OCI-LY7 (cell line): ENCODE measurements at regions not wholly inside any gene's neighbourhood (a gene's known extent, or its start where the extent isn't known, plus 50 kb on each side); places are given as distances from the start of the nearest gene placed in this dataset.

Experiments used
- BruUV-seq: library from RNA; stranded (reverse); fragments of 400-500 nt; replicated peaks from 2 replicates; lab custom pipeline; 2021; lab: Mats Ljungman, UMichigan
- CTCF ChIA-PET: fragments of 300-600 bp; sonication (Branson Sonifier 250); formaldehyde crosslinking; loops from one replicate; lab custom pipeline; 2022; ENCODE audit warnings: antibody characterized with exemption; ENCODE audit not compliant: unreplicated experiment; lab: Charles Lee
- POLR2A ChIA-PET: fragments of 300-600 bp; sonication (Branson Sonifier 250); formaldehyde crosslinking; loops from one replicate; lab custom pipeline; 2022; ENCODE audit warnings: antibody characterized with exemption; lab: Charles Lee
- DNase-seq: peaks from one replicate; pipeline ENCODE4 v3.0.0-alpha.2; 2015; ENCODE audit warnings: low spot score
- H2AFZ ChIP-seq: fragments of 200-600 bp; sonication (generic), shearing (Covaris generic); 2 replicates; pipeline ENCODE4 v1.6.1; 2014; ENCODE audit warnings: mild to moderate bottlenecking, antibody characterized with exemption, low read length, moderate library complexity
- H3K27ac ChIP-seq: fragments of 200-600 bp; sonication (generic); 2 replicates; pipeline ENCODE4 v1.5.1; 2014; ENCODE audit warnings: mixed run types, low read depth, mild to moderate bottlenecking, moderate library complexity, low read length, inconsistent platforms; ENCODE audit not compliant: poor library complexity, severe bottlenecking
- H3K36me3 ChIP-seq: fragments of 200-600 bp; sonication (generic); 2 replicates; pipeline ENCODE4 v1.6.1; 2014; ENCODE audit warnings: mild to moderate bottlenecking, antibody characterized with exemption, low read length, moderate library complexity, mixed read lengths; ENCODE audit not compliant: insufficient read depth
- H3K4me1 ChIP-seq: fragments of 200-600 bp; sonication (generic); 2 replicates; pipeline ENCODE4 v1.5.1; 2014; ENCODE audit warnings: mild to moderate bottlenecking, low read length; ENCODE audit not compliant: insufficient read depth, poor library complexity, severe bottlenecking
- H3K4me2 ChIP-seq: fragments of 200-600 bp; sonication (generic); 2 replicates; pipeline ENCODE4 v1.6.1; 2014; ENCODE audit warnings: mild to moderate bottlenecking, low read length
- H3K4me3 ChIP-seq: fragments of 200-600 bp; sonication (generic); 2 replicates; pipeline ENCODE4 v1.5.1; 2014; ENCODE audit warnings: mild to moderate bottlenecking, low read depth, low read length; ENCODE audit not compliant: poor library complexity, severe bottlenecking
- H3K79me2 ChIP-seq: fragments of 200-600 bp; sonication (generic); 2 replicates; pipeline ENCODE4 v1.6.1; 2016; ENCODE audit warnings: low read depth, mild to moderate bottlenecking, low read length, moderate library complexity, mixed read lengths; ENCODE audit not compliant: insufficient read depth
- H3K9me2 ChIP-seq: fragments of 200-600 bp; sonication (generic); 2 replicates; pipeline ENCODE4 v1.6.1; 2016; ENCODE audit warnings: mild to moderate bottlenecking, low read length, mixed read lengths; ENCODE audit not compliant: insufficient read depth
- H3K9me3 ChIP-seq: fragments of 200-600 bp; sonication (generic); 2 replicates; pipeline ENCODE4 v1.6.1; 2014; ENCODE audit warnings: mild to moderate bottlenecking, mixed run types, low read length, mixed read lengths
- H4K20me1 ChIP-seq: fragments of 200-600 bp; sonication (generic); 2 replicates; pipeline ENCODE4 v1.6.1; 2014; ENCODE audit warnings: mild to moderate bottlenecking, antibody characterized with exemption, low read length, moderate library complexity, mixed read lengths; ENCODE audit not compliant: insufficient read depth
- EZH2phosphoT487 ChIP-seq: fragments of 200-600 bp; sonication (generic); IDR thresholded peaks from 2 replicates; pipeline ENCODE4 v1.6.1; 2018; ENCODE audit warnings: low read depth, borderline replicate concordance, mild to moderate bottlenecking, mixed run types, antibody characterized with exemption, low read length, moderate library complexity, mixed read lengths
- intact Hi-C: fragments of 100-400 bp; cut with micrococcal nuclease; formaldehyde crosslinking; loops from one replicate; pipeline ENCODE4 v1.10.0; 2022; ENCODE audit not compliant: unreplicated experiment
- TF ChIP-seq, protein P1 (sequence below): fragments of 200-600 bp; sonication (generic); conservative IDR thresholded peaks from 2 replicates; pipeline ENCODE4 v1.5.1; 2014; ENCODE audit warnings: mild to moderate bottlenecking, antibody characterized with exemption, low read length, moderate library complexity, mixed read lengths

DNA sequence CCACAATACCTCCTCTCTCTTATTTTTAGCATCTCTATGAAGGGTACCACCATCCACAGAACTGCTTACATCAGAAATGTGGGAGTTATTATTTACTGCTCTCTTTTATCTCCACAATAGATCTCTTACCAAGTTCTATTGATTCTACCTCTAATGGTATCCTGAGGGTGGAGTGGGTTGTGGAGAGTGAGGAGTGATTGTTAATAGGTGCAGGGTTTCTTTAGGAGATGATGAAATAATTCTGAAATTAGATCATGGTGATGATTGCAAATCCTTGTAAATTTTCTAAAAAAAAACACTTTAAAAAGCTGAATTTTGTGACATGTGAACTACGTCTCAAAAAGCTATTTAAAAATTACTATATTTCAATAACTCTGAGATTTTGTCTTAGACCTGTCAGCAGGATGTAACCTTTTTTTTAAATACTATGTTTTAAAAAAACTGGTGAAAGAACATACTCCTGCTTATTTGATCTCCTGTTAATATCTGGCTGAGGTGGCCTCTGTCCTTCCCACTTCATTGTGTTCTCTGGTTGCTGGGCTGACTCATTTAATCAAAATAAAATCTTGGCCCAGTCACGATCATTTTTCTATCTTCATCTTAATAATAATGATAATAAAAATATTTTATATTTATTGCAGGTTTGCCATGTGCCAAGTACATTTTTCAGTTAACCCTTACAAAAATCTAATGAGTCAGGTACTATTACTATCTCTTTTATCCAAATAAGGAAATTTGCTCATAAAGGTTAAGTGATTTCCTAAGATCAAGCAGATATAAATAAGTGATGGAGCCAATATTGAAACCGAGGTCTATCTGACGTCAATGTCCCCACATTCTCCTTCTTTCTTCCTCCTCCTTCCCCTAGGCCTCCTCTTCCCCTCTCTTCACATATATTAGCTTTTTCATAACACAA is 73.5 kb downstream of the GLUD2 start:
- intact Hi-C loops: no loop called here
- no peak overlapping the region for H3K27ac ChIP-seq
- no peaks in the 10 kb centered on the region for H3K79me2 ChIP-seq
- no peaks in the 10 kb centered on the region for H3K9me2 ChIP-seq
- no peak overlapping the region for H2AFZ ChIP-seq
- ChIA-PET CTCF (no interaction called here), POLR2A (no interaction called here)
- H3K9me3 ChIP-seq: no peaks in the 10 kb centered on the region
- no TSS peak for BruUV-seq
- H3K36me3 ChIP-seq: no peaks in the 10 kb centered on the region
- H3K4me1 ChIP-seq: no peaks in the 10 kb centered on the region
- H3K4me3 ChIP-seq: no peak overlapping the region
- H3K4me2 ChIP-seq: no peak overlapping the region
- H4K20me1 ChIP-seq: no peaks in the 10 kb centered on the region
- no peak for TF ChIP-seq EZH2phosphoT487
- TF ChIP-seq, protein P1, sequence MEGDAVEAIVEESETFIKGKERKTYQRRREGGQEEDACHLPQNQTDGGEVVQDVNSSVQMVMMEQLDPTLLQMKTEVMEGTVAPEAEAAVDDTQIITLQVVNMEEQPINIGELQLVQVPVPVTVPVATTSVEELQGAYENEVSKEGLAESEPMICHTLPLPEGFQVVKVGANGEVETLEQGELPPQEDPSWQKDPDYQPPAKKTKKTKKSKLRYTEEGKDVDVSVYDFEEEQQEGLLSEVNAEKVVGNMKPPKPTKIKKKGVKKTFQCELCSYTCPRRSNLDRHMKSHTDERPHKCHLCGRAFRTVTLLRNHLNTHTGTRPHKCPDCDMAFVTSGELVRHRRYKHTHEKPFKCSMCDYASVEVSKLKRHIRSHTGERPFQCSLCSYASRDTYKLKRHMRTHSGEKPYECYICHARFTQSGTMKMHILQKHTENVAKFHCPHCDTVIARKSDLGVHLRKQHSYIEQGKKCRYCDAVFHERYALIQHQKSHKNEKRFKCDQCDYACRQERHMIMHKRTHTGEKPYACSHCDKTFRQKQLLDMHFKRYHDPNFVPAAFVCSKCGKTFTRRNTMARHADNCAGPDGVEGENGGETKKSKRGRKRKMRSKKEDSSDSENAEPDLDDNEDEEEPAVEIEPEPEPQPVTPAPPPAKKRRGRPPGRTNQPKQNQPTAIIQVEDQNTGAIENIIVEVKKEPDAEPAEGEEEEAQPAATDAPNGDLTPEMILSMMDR: no peak
- DNase-seq: no peak

DNA sequence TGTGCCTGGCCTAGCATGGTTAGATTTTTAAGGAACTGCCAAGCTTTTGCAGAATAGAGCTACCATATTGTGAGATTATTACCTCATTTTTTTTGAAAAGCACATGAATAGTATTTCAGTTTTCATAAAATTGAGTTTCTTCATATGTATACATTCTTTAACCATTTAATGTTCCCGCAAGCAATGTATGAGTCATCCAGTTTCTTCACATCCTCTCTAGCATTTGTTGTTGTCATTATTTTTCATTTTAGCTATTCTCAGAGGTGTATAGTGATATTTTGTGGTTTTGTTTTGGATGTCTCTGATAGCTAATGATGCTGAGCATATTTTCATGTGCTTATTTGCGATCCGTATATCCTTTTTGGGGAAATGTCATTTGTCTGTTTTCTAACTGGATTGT is 74.9 kb downstream of the GLUD2 start:
- Histone ChIP-seq H3K36me3 (no peaks in the 10 kb centered on the region), H3K27ac (no peak overlapping the region), H2AFZ (no peak overlapping the region), H4K20me1 (no peaks in the 10 kb centered on the region), H3K4me3 (no peak overlapping the region), H3K79me2 (no peaks in the 10 kb centered on the region), H3K4me2 (no peak overlapping the region), H3K9me2 (no peaks in the 10 kb centered on the region), H3K9me3 (no peaks in the 10 kb centered on the region), H3K4me1 (no peaks in the 10 kb centered on the region)
- ChIA-PET POLR2A (no interaction called here), CTCF (no interaction called here)
- TF ChIP-seq, protein P1: no peak
- intact Hi-C loops: no loop called here
- no TSS peak for BruUV-seq
- DNase-seq: no peak
